ENCODE measurements at regions not wholly inside any gene's neighbourhood (a gene's known extent, or its start where the extent isn't known, plus 50 kb on each side); places are given as distances from the start of the nearest gene placed in this dataset.
A peak's percentile ranks its signal among the peaks of the same experiment; 100 is the strongest.

GRCh38 chr11:13062115-13062514 is 53.0 kb downstream of the RASSF10 start:
- WGBS, 5 donors: 71 to 88% (median 84%) methylated on average over 5 of the region's 5 CpGs
- H3K4me3 ChIP-seq: no peak overlapping the region
- no peaks in the 10 kb centered on the region for H3K36me3 ChIP-seq
- no peaks in the 10 kb centered on the region for H3K9me3 ChIP-seq
- TF ChIP-seq EP300 (IDR thresholded peaks at IDR 0.05) (no peak), CTCF (IDR thresholded peaks at IDR 0.05) (no peak), POLR2AphosphoS5 (IDR thresholded peaks at IDR 0.05) (no peak), POLR2A (IDR thresholded peaks at IDR 0.05) (no peak)
- no peaks in the 10 kb centered on the region for H3K27me3 ChIP-seq
- intact Hi-C loops (cut with DNase I; ENCODE audit: low total_unique reads): no loop called here
- H3K27ac ChIP-seq: no peak overlapping the region
- DNase-seq: no peak
- H3K4me1 ChIP-seq: no peaks in the 10 kb centered on the region

GRCh38 chr11:13064593-13064992 is 55.5 kb downstream of the RASSF10 start:
- H3K4me3 ChIP-seq: no peak overlapping the region
- no peaks in the 10 kb centered on the region for H3K27me3 ChIP-seq
- no peaks in the 10 kb centered on the region for H3K9me3 ChIP-seq
- no peaks in the 10 kb centered on the region for H3K36me3 ChIP-seq
- intact Hi-C loops (cut with DNase I; ENCODE audit: low total_unique reads): no loop called here
- no peak for DNase-seq
- WGBS, 5 donors: 29 to 43% (median 37%) methylated on average over 3 of the region's 3 CpGs
- H3K27ac ChIP-seq: no peak overlapping the region
- TF ChIP-seq POLR2A (IDR thresholded peaks at IDR 0.05): no peak
- no peak for TF ChIP-seq POLR2AphosphoS5 (IDR thresholded peaks at IDR 0.05)
- TF ChIP-seq CTCF (IDR thresholded peaks at IDR 0.05): no peak
- TF ChIP-seq EP300 (IDR thresholded peaks at IDR 0.05): no peak
- H3K4me1 ChIP-seq: no peaks in the 10 kb centered on the region

- Histone ChIP-seq H3K4me1 (no peaks in the 10 kb centered on the region), H3K9me3 (no peaks in the 10 kb centered on the region), H3K27me3 (no peaks in the 10 kb centered on the region), H3K27ac (no peak overlapping the region), H3K36me3 (no peaks in the 10 kb centered on the region), H3K4me3 (no peak overlapping the region)
- intact Hi-C loops (cut with DNase I; ENCODE audit: low total_unique reads): no loop called here
- no peak for TF ChIP-seq CTCF (IDR thresholded peaks at IDR 0.05)
- no peak for TF ChIP-seq POLR2AphosphoS5 (IDR thresholded peaks at IDR 0.05)
- TF ChIP-seq POLR2A (IDR thresholded peaks at IDR 0.05): no peak
- no peak for TF ChIP-seq EP300 (IDR thresholded peaks at IDR 0.05)
- DNase-seq: peak in 1 of 2 donors; percentile 30
- 44 to 57% (median 45%) methylated on average over 10 of the region's 10 CpGs for WGBS, 5 donors
These were observed 56.2 kb downstream of the RASSF10 start for GRCh38 chr11:13065200-13065787.

- Histone ChIP-seq H3K4me3 (no peak overlapping the region), H3K27me3 (no peaks in the 10 kb centered on the region), H3K36me3 (no peaks in the 10 kb centered on the region), H3K9me3 (no peaks in the 10 kb centered on the region), H3K27ac (no peak overlapping the region), H3K4me1 (no peaks in the 10 kb centered on the region)
- 36 to 75% (median 52%) methylated on average over 1 of the region's 1 CpG for WGBS, 5 donors
- DNase-seq: no peak
- intact Hi-C loops (cut with DNase I; ENCODE audit: low total_unique reads): no loop called here
- TF ChIP-seq EP300 (IDR thresholded peaks at IDR 0.05) (no peak), POLR2AphosphoS5 (IDR thresholded peaks at IDR 0.05) (no peak), CTCF (IDR thresholded peaks at IDR 0.05) (no peak), POLR2A (IDR thresholded peaks at IDR 0.05) (no peak)
These were observed 59.1 kb downstream of the RASSF10 start for GRCh38 chr11:13068211-13068610.

Data from stomach (tissue), 8 donors.